T-cell (primary cell): ENCODE measurements at regions not wholly inside any gene's neighbourhood (a gene's known extent, or its start where the extent isn't known, plus 50 kb on each side); places are given as distances from the start of the nearest gene placed in this dataset.

ENCODE experiments used
- ATAC-seq, 4 experiments: fragments of 200-7000 bp in 3 of 4; fragments of 150-1000 bp in 1 of 4; cut with Tn5 transposase; replicated peaks in 1 of 4; 1 replicate in 3 of 4; 2 replicates in 1 of 4; pipeline ENCODE4 v1.10.0; 2021; ENCODE audit warnings: moderate library complexity in 3 of 4, mild to moderate bottlenecking in 2 of 4, moderate number of reproducible peaks in 1 of 4
- CTCF ChIA-PET, 2 donors: fragments of 300-600 bp; sonication (Branson Sonifier 250); formaldehyde crosslinking; loops; one replicate each; lab custom pipeline; 2022; ENCODE audit warnings: antibody characterized with exemption in 2 of 2; lab: Charles Lee
- POLR2A ChIA-PET, 2 donors: fragments of 300-600 bp; sonication (Branson Sonifier 250); formaldehyde crosslinking; loops; one replicate each; lab custom pipeline; 2022; ENCODE audit warnings: antibody characterized with exemption in 2 of 2; lab: Charles Lee
- DNase-seq, 35 experiments: peaks; one replicate each; pipeline versions ENCODE4 v3.0.0 to v3.0.0-alpha.2; 2013 to 2023
- H3K27ac ChIP-seq: one replicate; pipeline ENCODE4 v1.5.1; 2013; ENCODE audit warnings: low read length
- H3K27me3 ChIP-seq, 2 experiments: replicated peaks in 1 of 2; 1 replicate in 1 of 2; 2 replicates in 1 of 2; pipeline versions ENCODE4 v1.6.1 to v1.7.0; 2013; ENCODE audit warnings: low read length in 1 of 2, mixed read lengths in 1 of 2; ENCODE audit not compliant: control insufficient read depth in 2 of 2, insufficient read depth in 2 of 2; ENCODE audit errors: extremely low read depth in 1 of 2
- H3K36me3 ChIP-seq, 2 donors: 1 replicate in 1 of 2; 2 replicates in 1 of 2; pipeline versions ENCODE4 v1.6.1 to v1.7.0; 2013; ENCODE audit warnings: low read length in 1 of 2; ENCODE audit not compliant: control insufficient read depth in 2 of 2, insufficient read depth in 1 of 2; ENCODE audit errors: extremely low read depth in 1 of 2
- H3K4me1 ChIP-seq, 2 experiments: 1 replicate in 1 of 2; 2 replicates in 1 of 2; pipeline versions ENCODE4 v1.6.1 to v1.7.0; 2013; ENCODE audit warnings: low read length in 2 of 2, mixed read lengths in 1 of 2; ENCODE audit not compliant: insufficient read depth in 2 of 2, control insufficient read depth in 1 of 2; ENCODE audit errors: extremely low read depth in 1 of 2
- H3K4me3 ChIP-seq, 2 donors: 1 replicate in 1 of 2; 2 replicates in 1 of 2; pipeline versions ENCODE4 v1.5.1 to v1.7.0; 2013; ENCODE audit warnings: mild to moderate bottlenecking in 2 of 2, low read length in 1 of 2, moderate library complexity in 1 of 2; ENCODE audit not compliant: control insufficient read depth in 1 of 2; ENCODE audit errors: extremely low read depth in 1 of 2
- H3K9me3 ChIP-seq: 2 replicates; pipeline ENCODE4 v1.7.0; 2013
- H3K27ac Mint-ChIP-seq, 2 donors: one replicate each; pipeline ENCODE4 v1.8.0; 2020 to 2021; ENCODE audit warnings: mild to moderate bottlenecking in 2 of 2, mixed read lengths in 2 of 2
- H3K27me3 Mint-ChIP-seq, 2 donors: one replicate each; pipeline ENCODE4 v1.8.0; 2021 to 2022; ENCODE audit warnings: mixed read lengths in 2 of 2
- H3K36me3 Mint-ChIP-seq: one replicate; pipeline ENCODE4 v1.8.0; 2021; ENCODE audit warnings: mixed read lengths
- H3K4me1 Mint-ChIP-seq, 3 donors: one replicate each; pipeline ENCODE4 v1.8.0; 2020 to 2022; ENCODE audit warnings: mixed read lengths in 3 of 3, mild to moderate bottlenecking in 1 of 3
- H3K4me3 Mint-ChIP-seq, 3 donors: one replicate each; pipeline ENCODE4 v1.8.0; 2020 to 2022; ENCODE audit warnings: mild to moderate bottlenecking in 3 of 3, mixed read lengths in 3 of 3, moderate library complexity in 3 of 3
- H3K9me3 Mint-ChIP-seq, 3 donors: one replicate each; pipeline ENCODE4 v1.8.0; 2020 to 2022; ENCODE audit warnings: mixed read lengths in 3 of 3
- WGBS: methylation state at CpG from one replicate; pipeline ENCODE4 v1.1.5; 2013; ENCODE audit warnings: missing lambda C conversion rate; ENCODE audit not compliant: insufficient coverage; 5-methylcytosine and 5-hydroxymethylcytosine counted together

DNA sequence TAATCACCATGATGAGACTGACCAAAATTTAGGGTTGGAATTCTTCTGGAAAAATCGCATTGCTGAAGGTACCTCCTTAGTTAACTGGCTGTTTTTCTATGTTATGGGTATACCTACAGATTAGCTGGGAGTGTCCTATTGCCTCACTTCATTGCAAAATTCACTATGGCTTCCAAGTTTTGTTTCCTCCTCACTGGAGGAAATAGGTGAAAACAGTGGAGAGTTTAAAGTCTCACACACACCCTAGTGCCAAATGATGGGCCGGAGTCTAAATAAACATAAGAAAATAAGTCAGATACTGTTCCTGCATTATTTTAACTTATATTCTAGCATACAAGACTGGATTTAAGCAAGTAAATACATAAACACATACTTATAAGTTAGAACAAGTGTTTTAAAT, 98.2 kb downstream of the AHR start:
- Mint-ChIP-seq H3K36me3 (no peaks in the 10 kb centered on the region), H3K4me3 (no peak overlapping the region), H3K27me3 (peaks cover 2 to 3% of the 10 kb centered on the region in 2 donors), H3K27ac (no peak overlapping the region), H3K9me3 (peaks cover 0 to 20% (median 18%) of the 10 kb centered on the region in 3 donors), H3K4me1 (peaks cover 5 to 16% (median 5%) of the 10 kb centered on the region in 3 donors)
- no peak for DNase-seq
- Histone ChIP-seq H3K27me3 (peaks cover 0 to 4% of the 10 kb centered on the region in 2 experiments), H3K4me1 (peaks cover 0 to 1% of the 10 kb centered on the region in 2 experiments), H3K9me3 (no peaks in the 10 kb centered on the region), H3K27ac (no peak overlapping the region), H3K36me3 (no peaks in the 10 kb centered on the region), H3K4me3 (no peak overlapping the region)
- ChIA-PET CTCF (no interaction called here), POLR2A (no interaction called here)
- no CpG with 5 or more reads among the region's 2 CpGs for WGBS
- ATAC-seq = no peak

DNA sequence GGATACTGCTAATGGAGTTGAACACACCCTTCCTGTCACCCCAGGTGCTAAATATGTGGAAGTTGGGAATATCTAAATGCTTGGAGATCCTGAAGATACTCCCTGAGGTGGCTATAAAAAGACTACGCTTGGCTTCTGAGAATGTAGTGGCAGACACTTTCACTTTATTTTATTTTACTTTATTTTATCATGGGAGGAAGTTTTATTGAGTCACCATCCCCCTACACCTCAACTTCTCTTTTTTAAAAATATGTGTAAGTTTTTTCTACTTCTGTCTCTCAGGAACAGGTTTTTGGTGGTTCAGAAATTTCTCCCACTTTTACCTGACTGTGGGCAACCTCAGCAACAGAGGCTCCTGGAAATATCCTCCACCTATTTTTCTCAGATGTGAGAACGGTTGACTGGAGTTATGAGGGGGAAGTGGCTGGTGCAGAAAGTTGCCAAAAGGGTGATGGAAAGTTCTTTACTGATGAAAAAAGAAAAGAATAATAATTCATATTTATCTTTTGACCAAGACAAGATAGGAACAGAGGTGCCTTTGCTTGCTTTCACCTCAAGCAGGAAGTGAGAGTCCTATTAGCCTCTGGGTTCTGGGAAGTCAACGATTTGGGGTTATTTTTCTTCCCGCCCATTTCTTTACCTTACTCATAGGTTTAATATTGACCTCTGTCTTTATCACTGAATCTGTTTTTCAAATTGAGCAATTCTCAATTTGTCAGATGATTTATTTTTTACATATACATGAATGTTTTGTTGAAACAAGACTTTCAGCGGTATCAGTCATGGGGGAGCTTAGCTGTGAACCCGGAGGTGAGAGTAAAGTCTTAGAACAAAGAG, 103.6 kb downstream of the AHR start:
- Mint-ChIP-seq H3K27ac (peak overlapping the region in 1 of 2 donors; percentile 5), H3K4me1 (peaks cover 16 to 29% (median 18%) of the 10 kb centered on the region in 3 donors), H3K9me3 (no peaks in the 10 kb centered on the region), H3K36me3 (no peaks in the 10 kb centered on the region), H3K4me3 (peak overlapping the region; percentile 47 to 63 (median 61)), H3K27me3 (peaks cover 4 to 10% of the 10 kb centered on the region in 2 donors)
- POLR2A ChIA-PET = no interaction called here
- ATAC-seq (no peak), DNase-seq (peak in 1 of 35 experiments; percentile 1)
- Histone ChIP-seq H3K9me3 (no peaks in the 10 kb centered on the region), H3K27me3 (peaks cover 0 to 8% of the 10 kb centered on the region in 2 experiments), H3K36me3 (no peaks in the 10 kb centered on the region), H3K27ac (no peak overlapping the region), H3K4me3 (peak overlapping the region in 1 of 2 donors; percentile 28), H3K4me1 (peaks cover 0 to 2% of the 10 kb centered on the region in 2 experiments)
- WGBS = no CpG with 5 or more reads among the region's 6 CpGs
- CTCF ChIA-PET = no interaction called here

DNA sequence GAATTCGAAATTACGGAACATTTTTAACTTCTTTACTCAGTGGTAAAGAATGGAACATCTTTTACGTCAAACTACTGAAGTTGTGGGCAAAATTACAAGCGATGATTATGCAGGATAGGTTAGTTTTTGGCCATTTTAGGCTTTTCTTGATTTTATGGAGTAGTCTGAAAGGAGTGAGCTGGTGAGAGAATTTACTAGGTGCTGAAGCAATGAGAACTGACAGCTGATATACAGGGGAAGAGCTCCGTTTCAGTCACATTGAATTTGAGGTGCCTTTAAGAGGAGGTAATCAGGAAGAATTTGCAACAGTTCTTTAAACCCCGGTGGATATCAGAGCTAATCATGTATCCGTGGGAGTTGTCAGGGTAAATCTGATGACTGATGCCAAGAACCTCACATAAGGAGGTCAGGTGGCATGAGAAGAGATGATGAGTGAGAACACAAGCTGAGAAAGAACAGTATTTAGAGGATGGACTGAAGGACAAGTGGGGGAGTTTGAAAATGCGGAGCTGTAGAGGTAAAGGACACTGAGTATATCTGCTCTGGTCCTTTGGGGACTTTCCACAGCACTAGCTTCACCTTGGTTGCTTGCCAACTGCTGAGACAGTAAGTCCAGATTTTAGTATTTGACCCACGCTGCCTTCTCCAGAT, 104.3 kb downstream of the AHR start:
- WGBS = 19% methylated on average over 4 of the region's 9 CpGs
- Mint-ChIP-seq H3K27ac (peak overlapping the region in 1 of 2 donors; percentile 5), H3K9me3 (no peaks in the 10 kb centered on the region), H3K4me3 (peak overlapping the region; percentile 47 to 63 (median 61)), H3K36me3 (no peaks in the 10 kb centered on the region), H3K27me3 (peaks cover 4 to 10% of the 10 kb centered on the region in 2 donors), H3K4me1 (peaks cover 16 to 29% (median 18%) of the 10 kb centered on the region in 3 donors)
- Histone ChIP-seq H3K9me3 (no peaks in the 10 kb centered on the region), H3K27me3 (peaks cover 0 to 8% of the 10 kb centered on the region in 2 experiments), H3K27ac (no peak overlapping the region), H3K4me1 (peaks cover 0 to 2% of the 10 kb centered on the region in 2 experiments), H3K36me3 (no peaks in the 10 kb centered on the region), H3K4me3 (peak overlapping the region in 1 of 2 donors; percentile 28)
- POLR2A ChIA-PET = no interaction called here
- ATAC-seq = no peak
- CTCF ChIA-PET = no interaction called here
- peak in 1 of 35 experiments; percentile 13 for DNase-seq

DNA sequence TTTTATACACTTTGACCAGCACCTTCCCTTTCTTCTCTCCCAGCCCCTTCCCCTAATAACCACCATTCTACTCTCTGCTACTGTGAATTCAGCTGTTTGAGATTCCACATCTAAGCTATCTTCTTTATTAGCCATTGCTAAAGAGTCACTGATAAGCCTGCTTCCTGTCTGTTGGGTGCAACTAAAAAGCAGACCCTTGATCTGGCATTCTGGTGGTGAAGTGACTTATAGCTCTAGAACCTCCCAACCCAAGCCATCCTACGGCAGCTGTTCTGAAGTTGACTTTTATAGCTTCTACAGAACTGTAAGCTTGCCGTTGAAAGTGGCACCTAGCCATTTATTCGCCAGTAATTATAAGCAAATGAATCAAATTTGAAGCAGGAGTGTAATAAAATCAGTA, 105.6 kb downstream of the AHR start:
- no peaks in the 10 kb centered on the region for H3K9me3 Mint-ChIP-seq
- DNase-seq (no peak), ATAC-seq (no peak)
- peaks cover 4 to 10% of the 10 kb centered on the region in 2 donors for H3K27me3 Mint-ChIP-seq
- no peaks in the 10 kb centered on the region for H3K36me3 ChIP-seq
- H3K27ac Mint-ChIP-seq = no peak overlapping the region
- H3K27ac ChIP-seq = no peak overlapping the region
- 100% methylated on average over 1 of the region's 3 CpGs for WGBS
- H3K9me3 ChIP-seq = no peaks in the 10 kb centered on the region
- CTCF ChIA-PET = no interaction called here
- peaks cover 0 to 2% of the 10 kb centered on the region in 2 experiments for H3K4me1 ChIP-seq
- H3K4me1 Mint-ChIP-seq = peaks cover 16 to 29% (median 18%) of the 10 kb centered on the region in 3 donors
- no peak overlapping the region for H3K4me3 ChIP-seq
- H3K4me3 Mint-ChIP-seq = no peak overlapping the region
- peaks cover 0 to 6% of the 10 kb centered on the region in 2 experiments for H3K27me3 ChIP-seq
- no peaks in the 10 kb centered on the region for H3K36me3 Mint-ChIP-seq
- POLR2A ChIA-PET = no interaction called here

DNA sequence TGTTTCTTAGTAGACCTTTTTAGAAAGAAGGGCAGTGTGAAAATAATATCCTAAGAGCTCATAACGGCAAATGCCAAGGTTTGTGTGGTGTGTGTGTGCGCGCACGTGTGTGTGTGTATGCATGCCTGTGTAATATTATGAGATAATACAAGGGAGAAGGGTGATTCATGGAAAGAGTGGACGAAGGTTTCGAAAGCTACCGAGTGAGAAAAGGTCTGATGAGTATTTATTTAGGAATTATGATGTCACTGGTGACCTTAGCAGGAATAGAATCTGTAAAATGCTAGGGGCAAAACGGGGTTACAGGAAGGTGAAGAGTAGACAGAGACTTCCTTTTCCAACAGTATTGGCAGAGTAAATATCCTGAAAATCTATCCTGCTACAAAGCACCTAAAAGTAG, 107.3 kb downstream of the AHR start:
- no peak overlapping the region for H3K27ac ChIP-seq
- Mint-ChIP-seq H3K36me3 (no peaks in the 10 kb centered on the region), H3K4me1 (peaks cover 16 to 22% (median 18%) of the 10 kb centered on the region in 3 donors), H3K9me3 (no peaks in the 10 kb centered on the region), H3K27me3 (peaks cover 4 to 10% of the 10 kb centered on the region in 2 donors), H3K4me3 (no peak overlapping the region), H3K27ac (no peak overlapping the region)
- ChIA-PET POLR2A (no interaction called here), CTCF (interaction anchor here in 1 of 2 donors (0.6 kb wide), 1 partner anchor 600 kb away, joined by 3 read pairs; no protein-coding TSS in a partner anchor)
- H3K4me3 ChIP-seq = no peak overlapping the region
- no peaks in the 10 kb centered on the region for H3K9me3 ChIP-seq
- peaks cover 0 to 2% of the 10 kb centered on the region in 2 experiments for H3K4me1 ChIP-seq
- 76% methylated on average over 5 of the region's 8 CpGs for WGBS
- no peaks in the 10 kb centered on the region for H3K36me3 ChIP-seq
- H3K27me3 ChIP-seq = peaks cover 0 to 4% of the 10 kb centered on the region in 2 experiments
- no peak for ATAC-seq
- no peak for DNase-seq

DNA sequence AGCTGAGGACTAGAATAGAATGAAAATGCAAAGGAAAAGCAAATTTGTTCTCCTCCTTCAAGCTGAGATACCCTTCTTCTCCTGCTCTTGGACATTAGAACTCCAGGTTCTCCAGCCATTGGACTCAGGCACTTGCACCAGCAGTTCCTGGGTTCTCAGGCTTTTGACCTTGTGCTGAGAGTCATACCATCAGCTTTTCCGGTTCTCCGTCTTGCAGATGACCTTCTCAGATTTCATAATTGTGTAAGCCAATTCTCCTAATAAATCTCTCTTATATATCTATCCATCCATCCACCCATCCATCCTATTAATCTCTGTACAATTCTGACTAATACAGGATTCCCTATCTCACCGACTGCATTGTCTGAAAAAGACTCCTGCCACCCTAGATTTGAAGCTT, 108.3 kb downstream of the AHR start:
- ChIA-PET CTCF (no interaction called here), POLR2A (no interaction called here)
- no peaks in the 10 kb centered on the region for H3K9me3 ChIP-seq
- no peak overlapping the region for H3K27ac ChIP-seq
- H3K4me1 ChIP-seq = no peaks in the 10 kb centered on the region
- H3K4me1 Mint-ChIP-seq = peaks cover 10 to 13% (median 12%) of the 10 kb centered on the region in 3 donors
- H3K36me3 Mint-ChIP-seq = no peaks in the 10 kb centered on the region
- H3K27ac Mint-ChIP-seq = no peak overlapping the region
- no peak overlapping the region for H3K4me3 ChIP-seq
- DNase-seq (no peak), ATAC-seq (no peak)
- H3K9me3 Mint-ChIP-seq = no peaks in the 10 kb centered on the region
- peaks cover 4 to 10% of the 10 kb centered on the region in 2 donors for H3K27me3 Mint-ChIP-seq
- no peak overlapping the region for H3K4me3 Mint-ChIP-seq
- WGBS = 68% methylated on average over 3 of the region's 3 CpGs
- H3K27me3 ChIP-seq = peaks cover 0 to 4% of the 10 kb centered on the region in 2 experiments
- no peaks in the 10 kb centered on the region for H3K36me3 ChIP-seq
